ENCODE measurements at regions not wholly inside any gene's neighbourhood (a gene's known extent, or its start where the extent isn't known, plus 50 kb on each side); places are given as distances from the start of the nearest gene placed in this dataset.

- no peak overlapping the region for H3K4me3 ChIP-seq (ENCODE audit: low read depth, low read length)
- DNase-seq (ENCODE audit: low read depth): no peak
- TF ChIP-seq CTCF (IDR thresholded peaks at IDR 0.05; ENCODE audit: low read depth, low read length, missing control alignments): peak; percentile 67
Observed at GRCh38 chr16:55035029-55035428, 104.4 kb downstream of the IRX5 start.

GRCh38 chr16:55035956-55036355 lies 105.3 kb downstream of the IRX5 start:
- no peak for TF ChIP-seq CTCF (IDR thresholded peaks at IDR 0.05; ENCODE audit: low read depth, low read length, missing control alignments)
- DNase-seq (ENCODE audit: low read depth): no peak
- no peak overlapping the region for H3K4me3 ChIP-seq (ENCODE audit: low read depth, low read length)

DNA sequence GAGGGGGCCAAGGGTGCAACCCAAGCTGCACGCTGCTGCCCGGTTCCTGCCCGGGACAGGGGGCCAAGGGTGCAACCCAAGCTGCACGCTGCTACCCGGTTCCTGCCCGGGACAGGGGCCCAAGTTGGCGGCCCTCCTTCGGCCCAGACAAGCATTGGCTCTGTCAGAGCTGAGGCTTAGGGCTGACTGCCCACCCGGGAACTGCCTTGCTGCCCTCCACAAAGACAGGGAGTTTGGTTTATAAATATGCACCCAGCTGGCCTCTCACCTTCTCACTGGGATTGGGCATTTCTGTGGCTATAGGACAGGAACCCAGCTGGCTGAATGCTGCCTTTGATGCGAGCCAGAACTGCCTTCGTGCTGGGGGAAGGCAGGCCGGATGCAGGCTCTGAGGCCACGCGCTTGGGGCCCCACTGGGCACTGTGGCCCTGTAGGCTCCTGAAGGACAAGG lies 105.7 kb downstream of the IRX5 start:
- no peak overlapping the region for H3K4me3 ChIP-seq (ENCODE audit: low read depth, low read length)
- no peak for TF ChIP-seq CTCF (IDR thresholded peaks at IDR 0.05; ENCODE audit: low read depth, low read length, missing control alignments)
- no peak for DNase-seq (ENCODE audit: low read depth)

GRCh38 chr16:55037046-55037445 lies 106.4 kb downstream of the IRX5 start:
- no peak overlapping the region for H3K4me3 ChIP-seq (ENCODE audit: low read depth, low read length)
- no peak for TF ChIP-seq CTCF (IDR thresholded peaks at IDR 0.05; ENCODE audit: low read depth, low read length, missing control alignments)
- DNase-seq (ENCODE audit: low read depth): no peak

- DNase-seq (ENCODE audit: low read depth): no peak
- H3K4me3 ChIP-seq (ENCODE audit: low read depth, low read length): no peak overlapping the region
- TF ChIP-seq CTCF (IDR thresholded peaks at IDR 0.05; ENCODE audit: low read depth, low read length, missing control alignments): no peak
Observed at GRCh38 chr16:55037966-55038365, 107.3 kb downstream of the IRX5 start.

GRCh38 chr16:55039042-55039441 lies 108.4 kb downstream of the IRX5 start:
- H3K4me3 ChIP-seq (ENCODE audit: low read depth, low read length): no peak overlapping the region
- DNase-seq (ENCODE audit: low read depth): no peak
- no peak for TF ChIP-seq CTCF (IDR thresholded peaks at IDR 0.05; ENCODE audit: low read depth, low read length, missing control alignments)

- TF ChIP-seq CTCF (IDR thresholded peaks at IDR 0.05; ENCODE audit: low read depth, low read length, missing control alignments): no peak
- DNase-seq (ENCODE audit: low read depth): no peak
- no peak overlapping the region for H3K4me3 ChIP-seq (ENCODE audit: low read depth, low read length)
Observed at GRCh38 chr16:55039511-55039910, 108.8 kb downstream of the IRX5 start.

Measured in GM12864 (cell line).